Suprapubic skin (tissue), 4 donors: ENCODE measurements at regions not wholly inside any gene's neighbourhood (a gene's known extent, or its start where the extent isn't known, plus 50 kb on each side); places are given as distances from the start of the nearest gene placed in this dataset.
"Not testable (repeated sequence)": the region's sequence is repeated elsewhere in the genome, so short reads cannot be mapped to it uniquely, and the experiment has no call there.

ENCODE experiments used
- DNase-seq, 2 donors: peaks; one replicate each; pipeline ENCODE4 v3.0.0-alpha.2; 2019; ENCODE audit warnings: low spot score in 2 of 2
- H3K27ac ChIP-seq: fragments of 200-600 bp; sonication (generic); one replicate; pipeline ENCODE4 v1.5.1; 2019
- H3K27me3 ChIP-seq: fragments of 200-600 bp; sonication (generic); one replicate; pipeline ENCODE4 v1.5.1; 2019
- H3K36me3 ChIP-seq: fragments of 200-600 bp; sonication (generic); one replicate; pipeline ENCODE4 v1.5.1; 2019
- H3K4me1 ChIP-seq: fragments of 200-600 bp; sonication (generic); one replicate; pipeline ENCODE4 v1.5.1; 2019
- H3K4me3 ChIP-seq: fragments of 200-600 bp; sonication (generic); one replicate; pipeline ENCODE4 v1.5.1; 2019; ENCODE audit warnings: mild to moderate bottlenecking
- H3K9me3 ChIP-seq: fragments of 200-600 bp; sonication (generic); one replicate; pipeline ENCODE4 v1.5.1; 2019
- EP300 ChIP-seq: sonication (generic); formaldehyde crosslinking; IDR thresholded peaks from one replicate; pipeline ENCODE4 v1.6.1; 2017; ENCODE audit warnings: antibody characterized with exemption
- POLR2A ChIP-seq, 2 donors: fragments of 450-650 bp; IDR thresholded peaks; one replicate each; pipeline ENCODE4 v1.6.1; 2017; ENCODE audit warnings: antibody characterized with exemption in 2 of 2, mild to moderate bottlenecking in 2 of 2, moderate library complexity in 2 of 2
- POLR2AphosphoS5 ChIP-seq, 3 donors: sonication (generic); formaldehyde crosslinking; IDR thresholded peaks; one replicate each; pipeline ENCODE4 v1.6.1; 2017; ENCODE audit warnings: antibody characterized with exemption in 3 of 3
- WGBS: methylation state at CpG from one replicate; pipeline ENCODE4 v1.1.5; 2018; 5-methylcytosine and 5-hydroxymethylcytosine counted together
- TF ChIP-seq, protein P1 (sequence below), 2 donors: fragments of 200-600 bp in 1 of 2; fragments of 450-650 bp in 1 of 2; sonication (generic) in 1 of 2; IDR thresholded peaks; one replicate each; pipeline ENCODE4 v1.5.1; 2016 to 2019; ENCODE audit warnings: antibody characterized with exemption in 2 of 2, mild to moderate bottlenecking in 1 of 2, moderate library complexity in 1 of 2

DNA sequence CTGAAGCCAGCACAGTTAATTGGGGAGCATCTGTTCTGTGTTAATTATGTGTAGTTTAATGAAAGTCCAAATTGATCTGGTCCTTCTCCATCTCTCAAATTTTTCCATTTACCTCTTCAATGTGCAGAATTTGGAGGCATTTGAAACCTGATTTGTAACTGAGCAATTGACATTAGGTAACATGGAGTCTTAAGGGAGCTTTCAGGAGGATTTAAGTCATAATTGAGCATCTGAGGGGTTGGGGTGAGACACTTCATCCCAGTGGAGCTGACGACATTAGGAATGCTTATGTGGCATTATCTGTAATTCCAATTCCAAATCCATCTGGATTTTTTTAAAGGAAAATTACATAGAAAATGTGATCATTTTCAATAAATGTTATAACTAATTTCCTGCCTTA is 1015.9 kb downstream of the TLE1 start:
- TF ChIP-seq POLR2AphosphoS5 (IDR thresholded peaks at IDR 0.05) (no peak), POLR2A (IDR thresholded peaks at IDR 0.05) (no peak), EP300 (no peak)
- TF ChIP-seq, protein P1, sequence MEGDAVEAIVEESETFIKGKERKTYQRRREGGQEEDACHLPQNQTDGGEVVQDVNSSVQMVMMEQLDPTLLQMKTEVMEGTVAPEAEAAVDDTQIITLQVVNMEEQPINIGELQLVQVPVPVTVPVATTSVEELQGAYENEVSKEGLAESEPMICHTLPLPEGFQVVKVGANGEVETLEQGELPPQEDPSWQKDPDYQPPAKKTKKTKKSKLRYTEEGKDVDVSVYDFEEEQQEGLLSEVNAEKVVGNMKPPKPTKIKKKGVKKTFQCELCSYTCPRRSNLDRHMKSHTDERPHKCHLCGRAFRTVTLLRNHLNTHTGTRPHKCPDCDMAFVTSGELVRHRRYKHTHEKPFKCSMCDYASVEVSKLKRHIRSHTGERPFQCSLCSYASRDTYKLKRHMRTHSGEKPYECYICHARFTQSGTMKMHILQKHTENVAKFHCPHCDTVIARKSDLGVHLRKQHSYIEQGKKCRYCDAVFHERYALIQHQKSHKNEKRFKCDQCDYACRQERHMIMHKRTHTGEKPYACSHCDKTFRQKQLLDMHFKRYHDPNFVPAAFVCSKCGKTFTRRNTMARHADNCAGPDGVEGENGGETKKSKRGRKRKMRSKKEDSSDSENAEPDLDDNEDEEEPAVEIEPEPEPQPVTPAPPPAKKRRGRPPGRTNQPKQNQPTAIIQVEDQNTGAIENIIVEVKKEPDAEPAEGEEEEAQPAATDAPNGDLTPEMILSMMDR (IDR thresholded peaks at IDR 0.05), result no peak
- no peak overlapping the region for H3K27ac ChIP-seq
- no peaks in the 10 kb centered on the region for H3K9me3 ChIP-seq
- 57% methylated on average over 1 of the region's 1 CpG for WGBS
- no peaks in the 10 kb centered on the region for H3K4me1 ChIP-seq
- H3K36me3 ChIP-seq, result no peaks in the 10 kb centered on the region
- H3K4me3 ChIP-seq, result no peak overlapping the region
- H3K27me3 ChIP-seq, result no peaks in the 10 kb centered on the region
- no peak for DNase-seq

DNA sequence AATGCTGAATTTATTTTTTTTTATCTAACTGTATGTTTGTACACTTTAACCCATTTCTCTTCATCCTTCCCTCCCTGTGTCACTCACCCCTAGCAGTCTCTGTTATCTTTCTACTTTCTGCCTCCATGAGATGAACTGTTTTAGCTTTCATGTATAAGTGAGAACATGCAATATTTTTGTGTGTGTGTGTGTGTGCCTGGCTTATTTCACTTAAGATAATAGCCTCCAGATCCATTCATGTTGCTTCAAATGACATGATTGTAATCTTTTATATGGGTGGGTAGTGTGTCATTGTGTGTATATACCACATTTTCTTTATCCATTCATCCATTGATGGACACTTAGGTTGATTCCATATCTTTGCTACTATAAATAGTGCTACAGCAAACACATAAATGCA is 1023.9 kb downstream of the TLE1 start:
- Histone ChIP-seq H3K36me3 (no peaks in the 10 kb centered on the region), H3K9me3 (no peaks in the 10 kb centered on the region), H3K27ac (no peak overlapping the region), H3K27me3 (no peaks in the 10 kb centered on the region), H3K4me1 (no peaks in the 10 kb centered on the region), H3K4me3 (no peak overlapping the region)
- TF ChIP-seq, protein P1 (IDR thresholded peaks at IDR 0.05), result no peak
- TF ChIP-seq EP300 (no peak), POLR2A (IDR thresholded peaks at IDR 0.05) (no peak), POLR2AphosphoS5 (IDR thresholded peaks at IDR 0.05) (no peak)
- no peak for DNase-seq

DNA sequence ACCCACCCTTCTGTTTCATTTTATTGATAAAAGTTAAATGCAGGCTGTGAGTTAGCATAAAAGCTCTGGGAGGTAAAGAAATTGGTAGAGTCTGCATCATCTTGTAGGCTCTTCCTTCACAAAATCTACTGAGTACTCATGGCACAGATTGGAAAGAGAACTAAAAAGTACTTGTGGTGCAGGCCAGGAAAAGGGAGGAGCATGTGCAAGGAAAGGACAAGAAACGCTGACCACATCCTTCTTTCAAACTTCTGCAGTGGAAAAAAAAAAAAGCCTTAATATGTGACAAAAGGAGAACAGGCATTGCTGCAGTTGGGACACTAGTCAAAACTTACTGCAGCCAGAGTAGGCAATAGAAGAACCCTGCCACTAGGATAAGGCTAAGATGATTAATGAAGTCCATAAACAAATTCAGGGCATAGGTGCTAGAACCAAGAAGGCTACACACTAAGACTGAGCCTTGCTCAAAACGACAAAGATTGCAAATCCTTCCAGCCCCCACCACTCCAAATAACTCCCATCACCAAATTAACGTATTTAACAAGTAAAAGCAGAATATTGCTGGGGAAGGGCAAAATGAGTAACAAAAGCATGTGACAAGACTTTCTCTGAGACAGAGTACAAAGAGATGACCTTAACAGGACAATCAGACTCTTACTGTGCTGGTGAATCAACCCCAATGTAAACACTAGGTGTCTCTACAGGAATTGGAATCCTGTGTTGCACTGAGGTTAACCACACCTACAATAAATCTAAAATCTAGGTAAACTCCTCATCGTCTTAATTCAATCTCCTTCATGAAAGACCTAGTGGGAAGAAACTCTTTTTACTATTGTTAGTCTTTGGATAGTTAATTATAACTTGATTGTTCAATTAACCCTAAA is 1024.8 kb downstream of the TLE1 start:
- H3K27me3 ChIP-seq, result no peaks in the 10 kb centered on the region
- no peaks in the 10 kb centered on the region for H3K4me1 ChIP-seq
- no peak for DNase-seq
- no peaks in the 10 kb centered on the region for H3K9me3 ChIP-seq
- TF ChIP-seq POLR2AphosphoS5 (IDR thresholded peaks at IDR 0.05) (no peak), EP300 (no peak), POLR2A (IDR thresholded peaks at IDR 0.05) (no peak)
- WGBS, result 56% methylated on average over 4 of the region's 4 CpGs
- H3K27ac ChIP-seq, result no peak overlapping the region
- no peak overlapping the region for H3K4me3 ChIP-seq
- no peaks in the 10 kb centered on the region for H3K36me3 ChIP-seq

DNA sequence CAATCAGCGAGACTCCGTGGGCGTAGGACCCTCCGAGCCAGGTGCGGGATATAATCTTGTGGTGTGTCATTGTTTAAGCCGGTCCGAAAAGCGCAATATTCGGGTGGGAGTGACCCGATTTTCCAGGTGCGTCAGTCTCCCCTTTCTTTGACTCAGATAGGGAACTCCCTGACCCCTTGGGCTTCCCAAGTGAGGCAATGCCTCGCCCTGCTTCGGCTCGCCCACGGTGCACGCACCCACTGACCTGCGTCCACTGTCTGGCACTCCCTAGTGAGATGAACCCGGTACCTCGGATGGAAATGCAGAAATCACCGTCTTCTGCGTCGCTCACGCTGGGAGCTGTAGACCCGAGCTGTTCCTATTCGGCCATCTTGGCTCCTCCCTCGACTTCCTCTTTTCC is 1029.6 kb downstream of the TLE1 start:
- 92% methylated on average over 21 of the region's 26 CpGs for WGBS
- DNase-seq, H3K27me3 ChIP-seq, H3K4me3 ChIP-seq, H3K4me1 ChIP-seq, H3K27ac ChIP-seq, H3K36me3 ChIP-seq, H3K9me3 ChIP-seq: not testable (repeated sequence)

DNA sequence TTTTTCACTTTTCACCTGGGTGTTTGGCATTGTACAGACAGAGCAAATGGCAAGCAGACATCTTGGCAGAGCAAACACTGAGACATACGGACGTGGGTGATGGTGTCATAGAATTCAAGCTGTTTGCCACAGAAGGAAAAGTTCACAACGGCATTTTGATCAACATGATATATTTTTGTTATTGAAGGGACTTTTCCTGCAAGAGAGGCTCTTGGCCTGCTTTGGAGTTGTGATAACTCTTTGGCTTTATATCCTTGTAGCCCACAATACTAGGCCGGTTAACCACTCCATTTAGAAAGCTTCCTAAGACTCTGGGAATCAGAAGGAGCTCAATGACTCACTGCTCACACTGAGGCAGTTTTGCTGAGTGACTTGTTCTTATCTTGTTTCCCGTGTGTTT is 1038.3 kb downstream of the TLE1 start:
- no peaks in the 10 kb centered on the region for H3K9me3 ChIP-seq
- no peak overlapping the region for H3K27ac ChIP-seq
- DNase-seq, result no peak
- WGBS, result 42% methylated on average over 5 of the region's 5 CpGs
- no peaks in the 10 kb centered on the region for H3K36me3 ChIP-seq
- peaks cover 10% of the 10 kb centered on the region for H3K4me1 ChIP-seq
- H3K4me3 ChIP-seq, result no peak overlapping the region
- TF ChIP-seq, protein P1 (IDR thresholded peaks at IDR 0.05), result no peak
- no peak for TF ChIP-seq POLR2A (IDR thresholded peaks at IDR 0.05)
- TF ChIP-seq EP300, result no peak
- no peak for TF ChIP-seq POLR2AphosphoS5 (IDR thresholded peaks at IDR 0.05)
- no peaks in the 10 kb centered on the region for H3K27me3 ChIP-seq

DNA sequence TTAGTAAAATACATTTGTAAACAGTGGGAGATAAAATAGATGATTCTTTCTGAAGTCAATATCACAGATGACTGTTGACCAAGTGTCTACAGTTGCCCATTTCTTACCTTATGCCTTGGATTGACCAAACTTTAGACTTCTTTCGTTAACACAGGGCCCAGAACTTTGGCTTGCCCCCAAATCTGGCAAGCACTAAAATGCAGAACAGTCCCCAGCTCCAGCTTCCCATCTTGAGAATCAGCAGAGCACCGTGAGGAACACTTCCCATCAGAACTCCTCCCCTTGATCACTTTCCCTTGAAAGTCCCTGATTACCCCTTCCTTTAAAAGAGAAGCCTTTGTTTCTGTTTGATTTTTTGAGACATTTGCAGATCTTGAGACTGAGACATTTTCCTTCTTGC is 1039.9 kb downstream of the TLE1 start:
- Histone ChIP-seq H3K27me3 (no peaks in the 10 kb centered on the region), H3K9me3 (no peaks in the 10 kb centered on the region), H3K4me1 (peaks cover 10% of the 10 kb centered on the region), H3K36me3 (no peaks in the 10 kb centered on the region), H3K4me3 (no peak overlapping the region), H3K27ac (no peak overlapping the region)
- 62% methylated on average over 2 of the region's 2 CpGs for WGBS
- TF ChIP-seq, protein P1 (IDR thresholded peaks at IDR 0.05), result no peak
- DNase-seq, result no peak
